ENCODE measurements at regions not wholly inside any gene's neighbourhood (a gene's known extent, or its start where the extent isn't known, plus 50 kb on each side); places are given as distances from the start of the nearest gene placed in this dataset.

DNA sequence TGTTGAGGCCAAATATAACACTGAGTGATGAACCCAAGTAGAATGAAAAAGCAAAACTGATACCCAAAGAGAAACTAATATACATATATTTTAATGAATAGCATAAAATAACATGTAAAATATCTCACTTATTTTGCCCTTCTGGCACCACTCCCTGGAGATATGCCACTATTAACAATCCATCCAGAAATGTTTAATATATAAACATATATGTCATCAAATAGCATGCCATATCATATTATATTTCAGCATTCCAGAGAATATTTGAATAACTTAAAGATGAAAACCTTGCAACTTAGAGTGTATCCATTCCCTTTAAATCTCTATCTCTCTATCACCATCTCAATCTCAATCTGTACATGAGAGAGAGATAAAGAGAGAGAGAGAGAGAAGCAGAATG is 1073.3 kb upstream of the RAG2 start:
- TF ChIP-seq EGR1 (IDR thresholded peaks at IDR 0.05; ENCODE audit: borderline replicate concordance in 1 of 2, low read depth in 2 of 2, low read length in 2 of 2): no peak
- TF ChIP-seq NFXL1 (IDR thresholded peaks at IDR 0.05; ENCODE audit: borderline replicate concordance): no peak
- no peak for TF ChIP-seq NFYA (IDR thresholded peaks at IDR 0.05; ENCODE audit: borderline replicate concordance, low read depth, low read length)
- no peak for TF ChIP-seq MAX (IDR thresholded peaks at IDR 0.05; ENCODE audit: low read depth, low read length)
- TF ChIP-seq GATAD2B (conservative IDR thresholded peaks at IDR 0.05; ENCODE audit: low read depth): no peak
- TF ChIP-seq PKNOX1 (IDR thresholded peaks at IDR 0.05): no peak
- TF ChIP-seq RB1 (IDR thresholded peaks at IDR 0.05; ENCODE audit: borderline replicate concordance): no peak
- TF ChIP-seq BCL11A (IDR thresholded peaks at IDR 0.05; ENCODE audit: low read depth, low read length): no peak
- no peak for TF ChIP-seq SIN3A (IDR thresholded peaks at IDR 0.05; ENCODE audit: low read depth, low read length)
- no peak for TF ChIP-seq ZNF207 (IDR thresholded peaks at IDR 0.05; ENCODE audit: borderline replicate concordance)
- TF ChIP-seq RAD51 (IDR thresholded peaks at IDR 0.05): no peak
- TF ChIP-seq RCOR1 (conservative IDR thresholded peaks at IDR 0.05; ENCODE audit: low read depth, low read length): no peak
- TF ChIP-seq, protein P1, sequence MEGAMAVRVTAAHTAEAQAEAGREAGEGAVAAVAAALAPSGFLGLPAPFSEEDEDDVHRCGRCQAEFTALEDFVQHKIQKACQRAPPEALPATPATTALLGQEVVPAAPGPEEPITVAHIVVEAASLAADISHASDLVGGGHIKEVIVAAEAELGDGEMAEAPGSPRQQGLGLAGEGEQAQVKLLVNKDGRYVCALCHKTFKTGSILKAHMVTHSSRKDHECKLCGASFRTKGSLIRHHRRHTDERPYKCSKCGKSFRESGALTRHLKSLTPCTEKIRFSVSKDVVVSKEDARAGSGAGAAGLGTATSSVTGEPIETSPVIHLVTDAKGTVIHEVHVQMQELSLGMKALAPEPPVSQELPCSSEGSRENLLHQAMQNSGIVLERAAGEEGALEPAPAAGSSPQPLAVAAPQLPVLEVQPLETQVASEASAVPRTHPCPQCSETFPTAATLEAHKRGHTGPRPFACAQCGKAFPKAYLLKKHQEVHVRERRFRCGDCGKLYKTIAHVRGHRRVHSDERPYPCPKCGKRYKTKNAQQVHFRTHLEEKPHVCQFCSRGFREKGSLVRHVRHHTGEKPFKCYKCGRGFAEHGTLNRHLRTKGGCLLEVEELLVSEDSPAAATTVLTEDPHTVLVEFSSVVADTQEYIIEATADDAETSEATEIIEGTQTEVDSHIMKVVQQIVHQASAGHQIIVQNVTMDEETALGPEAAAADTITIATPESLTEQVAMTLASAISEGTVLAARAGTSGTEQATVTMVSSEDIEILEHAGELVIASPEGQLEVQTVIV (IDR thresholded peaks at IDR 0.05; ENCODE audit: borderline replicate concordance, partially characterized antibody): no peak
- TF ChIP-seq STAT1 (conservative IDR thresholded peaks at IDR 0.05): no peak
- no peak for TF ChIP-seq ZNF217 (IDR thresholded peaks at IDR 0.05)
- TF ChIP-seq ZNF384 (IDR thresholded peaks at IDR 0.05; ENCODE audit: borderline replicate concordance, low read depth, low read length): no peak
- no peak for TF ChIP-seq ZNF274 (IDR thresholded peaks at IDR 0.05; ENCODE audit: insufficient read depth, insufficient read length)
- ATAC-seq (no peak), FAIRE-seq (no peak), DNase-seq (ENCODE audit: low read depth, low spot score) (no peak)
- Histone ChIP-seq H3K27me3 (replicated peaks in 1 of 2; ENCODE audit: control insufficient read depth in 2 of 2, insufficient read depth in 2 of 2, low read length in 1 of 2) (no peaks in the 10 kb centered on the region), H3K4me3 (no peak overlapping the region), H3K27ac (ENCODE audit: control insufficient read depth, insufficient read depth) (no peak overlapping the region), H3K4me1 (ENCODE audit: control insufficient read depth, insufficient read depth, low read length) (no peaks in the 10 kb centered on the region), H2AFZ (ENCODE audit: control insufficient read depth, low read depth, low read length) (no peak overlapping the region), H3K79me2 (ENCODE audit: control insufficient read depth, insufficient read depth, low read length) (no peaks in the 10 kb centered on the region), H3K9ac (ENCODE audit: control insufficient read depth, insufficient read depth, low read length) (no peak overlapping the region), H3K9me3 (replicated peaks; ENCODE audit: control insufficient read depth, insufficient read depth, low read length) (no peaks in the 10 kb centered on the region), H4K20me1 (ENCODE audit: control insufficient read depth, insufficient read depth) (no peaks in the 10 kb centered on the region), H3K36me3 (ENCODE audit: control insufficient read depth in 2 of 2, insufficient read depth in 2 of 2, low read length in 1 of 2) (no peaks in the 10 kb centered on the region), H3K4me2 (ENCODE audit: control insufficient read depth, insufficient read depth) (no peak overlapping the region)
- CTCF ChIA-PET: no interaction called here
- SMC1A ChIA-PET (ENCODE audit: uncharacterized antibody, unreplicated experiment): no interaction called here
- in situ Hi-C loops (cut with MboI) (no loop called here), intact Hi-C loops (cut with micrococcal nuclease; ENCODE audit: unreplicated experiment) (no loop called here)
- BruUV-seq (replicated peaks): no TSS peak
- POLR2A ChIA-PET: no interaction called here
- RAD21 ChIA-PET (ENCODE audit: unreplicated experiment): no interaction called here

Data from GM12878 (cell line).